ENCODE measurements at regions not wholly inside any gene's neighbourhood (a gene's known extent, or its start where the extent isn't known, plus 50 kb on each side); places are given as distances from the start of the nearest gene placed in this dataset.
"Not testable (repeated sequence)": the region's sequence is repeated elsewhere in the genome, so short reads cannot be mapped to it uniquely, and the experiment has no call there.

- Histone ChIP-seq H3K27me3 (no peaks in the 10 kb centered on the region), H3K4me3 (no peak overlapping the region), H3K27ac (no peak overlapping the region), H3K9me3 (ENCODE audit: low read depth) (no peaks in the 10 kb centered on the region), H3K36me3 (no peaks in the 10 kb centered on the region), H3K4me1 (ENCODE audit: low read depth) (peaks cover 6% of the 10 kb centered on the region)
- DNase-seq (ENCODE audit: low read depth in 1 of 2, low spot score in 1 of 2): no peak
- TF ChIP-seq, protein P1, sequence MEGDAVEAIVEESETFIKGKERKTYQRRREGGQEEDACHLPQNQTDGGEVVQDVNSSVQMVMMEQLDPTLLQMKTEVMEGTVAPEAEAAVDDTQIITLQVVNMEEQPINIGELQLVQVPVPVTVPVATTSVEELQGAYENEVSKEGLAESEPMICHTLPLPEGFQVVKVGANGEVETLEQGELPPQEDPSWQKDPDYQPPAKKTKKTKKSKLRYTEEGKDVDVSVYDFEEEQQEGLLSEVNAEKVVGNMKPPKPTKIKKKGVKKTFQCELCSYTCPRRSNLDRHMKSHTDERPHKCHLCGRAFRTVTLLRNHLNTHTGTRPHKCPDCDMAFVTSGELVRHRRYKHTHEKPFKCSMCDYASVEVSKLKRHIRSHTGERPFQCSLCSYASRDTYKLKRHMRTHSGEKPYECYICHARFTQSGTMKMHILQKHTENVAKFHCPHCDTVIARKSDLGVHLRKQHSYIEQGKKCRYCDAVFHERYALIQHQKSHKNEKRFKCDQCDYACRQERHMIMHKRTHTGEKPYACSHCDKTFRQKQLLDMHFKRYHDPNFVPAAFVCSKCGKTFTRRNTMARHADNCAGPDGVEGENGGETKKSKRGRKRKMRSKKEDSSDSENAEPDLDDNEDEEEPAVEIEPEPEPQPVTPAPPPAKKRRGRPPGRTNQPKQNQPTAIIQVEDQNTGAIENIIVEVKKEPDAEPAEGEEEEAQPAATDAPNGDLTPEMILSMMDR (IDR thresholded peaks at IDR 0.05; ENCODE audit: low read depth, low read length): no peak
Observed at GRCh38 chr10:35824704-35825103, 182.6 kb upstream of the FZD8 start.

DNA sequence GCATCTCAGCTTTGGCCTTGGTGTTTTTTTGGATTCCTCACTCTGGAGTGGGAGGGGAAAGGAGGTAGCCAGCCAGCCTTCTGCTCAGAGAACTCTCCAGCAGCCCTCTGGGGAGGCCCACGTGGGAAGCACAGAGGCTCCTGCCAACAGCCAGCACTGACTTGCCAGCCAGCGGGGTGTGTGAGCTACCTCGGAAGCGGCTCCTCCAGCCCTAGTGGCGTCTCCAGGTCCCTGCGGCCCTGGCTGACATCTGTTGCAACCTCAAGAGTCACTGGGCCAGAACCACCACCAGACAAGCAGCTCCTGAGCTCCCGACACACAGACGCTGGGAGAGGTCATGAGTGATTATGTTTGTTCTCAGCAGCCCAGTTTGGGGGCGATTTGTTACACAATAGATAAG lies 180.2 kb upstream of the FZD8 start:
- H3K4me1 ChIP-seq (ENCODE audit: low read depth): peaks cover 6% of the 10 kb centered on the region
- no peak overlapping the region for H3K4me3 ChIP-seq
- no peaks in the 10 kb centered on the region for H3K27me3 ChIP-seq
- DNase-seq (ENCODE audit: low read depth in 1 of 2, low spot score in 1 of 2): peak; percentile 62 to 88
- no peaks in the 10 kb centered on the region for H3K36me3 ChIP-seq
- no peaks in the 10 kb centered on the region for H3K9me3 ChIP-seq (ENCODE audit: low read depth)
- TF ChIP-seq, protein P1 (IDR thresholded peaks at IDR 0.05; ENCODE audit: low read depth, low read length): peak; percentile 43
- H3K27ac ChIP-seq: no peak overlapping the region

- Histone ChIP-seq H3K27me3 (no peaks in the 10 kb centered on the region), H3K4me1 (ENCODE audit: low read depth) (peaks cover 6% of the 10 kb centered on the region), H3K4me3 (no peak overlapping the region), H3K36me3 (no peaks in the 10 kb centered on the region), H3K27ac (no peak overlapping the region), H3K9me3 (ENCODE audit: low read depth) (no peaks in the 10 kb centered on the region)
- TF ChIP-seq, protein P1 (IDR thresholded peaks at IDR 0.05; ENCODE audit: low read depth, low read length): no peak
- peak in 1 of 2 donors; percentile 1 for DNase-seq (ENCODE audit: low read depth in 1 of 2, low spot score in 1 of 2)
Observed at GRCh38 chr10:35821339-35821911, 179.3 kb upstream of the FZD8 start.

DNA sequence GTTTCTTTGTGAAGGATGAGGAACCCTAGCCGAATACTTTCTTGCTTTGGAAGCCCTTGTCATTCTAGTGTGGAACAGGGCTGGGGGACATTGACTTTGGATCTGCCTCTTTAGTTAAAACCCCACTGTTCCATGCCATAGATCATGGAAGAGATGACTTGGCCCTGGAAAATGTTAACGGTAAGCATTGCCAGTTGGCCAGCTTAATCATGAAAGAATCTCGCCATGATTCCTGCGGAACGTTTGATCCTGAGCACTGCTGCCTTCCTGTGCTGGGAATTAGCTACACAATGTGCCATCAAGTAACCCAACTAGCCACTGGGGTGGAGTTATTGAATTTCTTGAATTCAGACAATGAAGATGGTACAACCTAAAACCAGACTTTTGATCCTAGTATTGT lies 177.6 kb upstream of the FZD8 start:
- DNase-seq (ENCODE audit: low read depth in 1 of 2, low spot score in 1 of 2): no peak
- no peaks in the 10 kb centered on the region for H3K27me3 ChIP-seq
- no peak overlapping the region for H3K4me3 ChIP-seq
- H3K36me3 ChIP-seq: no peaks in the 10 kb centered on the region
- TF ChIP-seq, protein P1 (IDR thresholded peaks at IDR 0.05; ENCODE audit: low read depth, low read length): no peak
- no peak overlapping the region for H3K27ac ChIP-seq
- no peaks in the 10 kb centered on the region for H3K9me3 ChIP-seq (ENCODE audit: low read depth)
- peaks cover 6% of the 10 kb centered on the region for H3K4me1 ChIP-seq (ENCODE audit: low read depth)

- Histone ChIP-seq H3K9me3 (ENCODE audit: low read depth) (no peaks in the 10 kb centered on the region), H3K27me3 (no peaks in the 10 kb centered on the region), H3K4me3 (no peak overlapping the region), H3K4me1 (ENCODE audit: low read depth) (peaks cover 6% of the 10 kb centered on the region), H3K27ac (no peak overlapping the region), H3K36me3 (no peaks in the 10 kb centered on the region)
- TF ChIP-seq, protein P1 (IDR thresholded peaks at IDR 0.05; ENCODE audit: low read depth, low read length): no peak
- DNase-seq (ENCODE audit: low read depth in 1 of 2, low spot score in 1 of 2): no peak
Observed at GRCh38 chr10:35819011-35819410, 176.9 kb upstream of the FZD8 start.

DNA sequence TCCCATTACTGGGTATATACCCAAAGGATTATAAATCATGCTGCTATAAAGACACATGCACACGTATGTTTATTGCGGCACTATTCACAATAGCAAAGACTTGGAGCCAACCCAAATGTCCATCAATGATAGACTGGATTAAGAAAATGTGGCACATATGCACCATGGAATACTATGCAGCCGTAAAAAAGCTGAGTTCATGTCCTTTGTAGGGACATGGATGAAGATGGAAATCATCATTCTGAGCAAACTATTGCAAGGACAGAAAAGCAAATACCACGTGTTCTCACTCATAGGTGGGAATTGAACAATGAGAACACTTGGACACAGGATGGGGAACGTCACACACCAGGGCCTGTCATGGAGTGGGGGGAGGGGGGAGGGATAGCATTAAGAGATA lies 175.0 kb upstream of the FZD8 start:
- H3K4me1 ChIP-seq (ENCODE audit: low read depth); H3K9me3 ChIP-seq (ENCODE audit: low read depth); H3K27ac ChIP-seq; H3K27me3 ChIP-seq; H3K4me3 ChIP-seq; DNase-seq (ENCODE audit: low read depth in 1 of 2, low spot score in 1 of 2); H3K36me3 ChIP-seq: not testable (repeated sequence)
